ENCODE measurements at regions not wholly inside any gene's neighbourhood (a gene's known extent, or its start where the extent isn't known, plus 50 kb on each side); places are given as distances from the start of the nearest gene placed in this dataset.

- Histone ChIP-seq H3K27ac (ENCODE audit: low read depth in 2 of 2, low read length in 2 of 2) (no peak overlapping the region), H3K4me1 (ENCODE audit: control insufficient read depth in 2 of 3, insufficient read depth in 2 of 3, low read depth in 1 of 3, low read length in 3 of 3) (peaks cover 0 to 2% (median 0%) of the 10 kb centered on the region in 3 donors), H3K9ac (ENCODE audit: low read length in 3 of 3) (no peak overlapping the region), H3K36me3 (ENCODE audit: control insufficient read depth in 2 of 3, insufficient read depth in 3 of 3, low read length in 3 of 3) (no peaks in the 10 kb centered on the region), H3K27me3 (ENCODE audit: control insufficient read depth, insufficient read depth, low read length) (no peaks in the 10 kb centered on the region), H3K9me3 (ENCODE audit: control insufficient read depth in 2 of 3, insufficient read depth in 1 of 3, low read length in 3 of 3) (no peaks in the 10 kb centered on the region), H3K4me3 (ENCODE audit: low read length in 3 of 3) (no peak overlapping the region)
- no peak for TF ChIP-seq CTCF (IDR thresholded peaks at IDR 0.05; ENCODE audit: borderline replicate concordance, extremely low read depth, insufficient read depth)
- intact Hi-C loops (cut with DNase I): no loop called here
- FAIRE-seq: no peak
- no peak for DNase-seq
Measured at GRCh38 chr3:30355622-30356021, 250.8 kb upstream of the TGFBR2 start.

- no peak overlapping the region for H3K9ac ChIP-seq (ENCODE audit: low read length in 3 of 3)
- no peak overlapping the region for H3K27ac ChIP-seq (ENCODE audit: low read depth in 2 of 2, low read length in 2 of 2)
- no peaks in the 10 kb centered on the region for H3K9me3 ChIP-seq (ENCODE audit: control insufficient read depth in 2 of 3, insufficient read depth in 1 of 3, low read length in 3 of 3)
- intact Hi-C loops (cut with DNase I): no loop called here
- no peak overlapping the region for H3K4me3 ChIP-seq (ENCODE audit: low read length in 3 of 3)
- H3K36me3 ChIP-seq (ENCODE audit: control insufficient read depth in 2 of 3, insufficient read depth in 3 of 3, low read length in 3 of 3): no peaks in the 10 kb centered on the region
- H3K4me1 ChIP-seq (ENCODE audit: control insufficient read depth in 2 of 3, insufficient read depth in 2 of 3, low read depth in 1 of 3, low read length in 3 of 3): peaks cover 0 to 2% (median 0%) of the 10 kb centered on the region in 3 donors
- H3K27me3 ChIP-seq (ENCODE audit: control insufficient read depth, insufficient read depth, low read length): no peaks in the 10 kb centered on the region
- no peak for DNase-seq
- TF ChIP-seq CTCF (IDR thresholded peaks at IDR 0.05; ENCODE audit: borderline replicate concordance, extremely low read depth, insufficient read depth): no peak
- no peak for FAIRE-seq
Measured at GRCh38 chr3:30356866-30357753, 249.3 kb upstream of the TGFBR2 start.

- DNase-seq (no peak), FAIRE-seq (no peak)
- Histone ChIP-seq H3K27me3 (ENCODE audit: control insufficient read depth, insufficient read depth, low read length) (no peaks in the 10 kb centered on the region), H3K9ac (ENCODE audit: low read length in 3 of 3) (no peak overlapping the region), H3K4me1 (ENCODE audit: control insufficient read depth in 2 of 3, insufficient read depth in 2 of 3, low read depth in 1 of 3, low read length in 3 of 3) (peaks cover 0 to 2% (median 0%) of the 10 kb centered on the region in 3 donors), H3K27ac (ENCODE audit: low read depth in 2 of 2, low read length in 2 of 2) (no peak overlapping the region), H3K36me3 (ENCODE audit: control insufficient read depth in 2 of 3, insufficient read depth in 3 of 3, low read length in 3 of 3) (no peaks in the 10 kb centered on the region), H3K9me3 (ENCODE audit: control insufficient read depth in 2 of 3, insufficient read depth in 1 of 3, low read length in 3 of 3) (no peaks in the 10 kb centered on the region), H3K4me3 (ENCODE audit: low read length in 3 of 3) (no peak overlapping the region)
- TF ChIP-seq CTCF (IDR thresholded peaks at IDR 0.05; ENCODE audit: borderline replicate concordance, extremely low read depth, insufficient read depth): no peak
- intact Hi-C loops (cut with DNase I): no loop called here
Measured at GRCh38 chr3:30357897-30358296, 248.5 kb upstream of the TGFBR2 start.
